ENCODE measurements at regions not wholly inside any gene's neighbourhood (a gene's known extent, or its start where the extent isn't known, plus 50 kb on each side); places are given as distances from the start of the nearest gene placed in this dataset.

DNA sequence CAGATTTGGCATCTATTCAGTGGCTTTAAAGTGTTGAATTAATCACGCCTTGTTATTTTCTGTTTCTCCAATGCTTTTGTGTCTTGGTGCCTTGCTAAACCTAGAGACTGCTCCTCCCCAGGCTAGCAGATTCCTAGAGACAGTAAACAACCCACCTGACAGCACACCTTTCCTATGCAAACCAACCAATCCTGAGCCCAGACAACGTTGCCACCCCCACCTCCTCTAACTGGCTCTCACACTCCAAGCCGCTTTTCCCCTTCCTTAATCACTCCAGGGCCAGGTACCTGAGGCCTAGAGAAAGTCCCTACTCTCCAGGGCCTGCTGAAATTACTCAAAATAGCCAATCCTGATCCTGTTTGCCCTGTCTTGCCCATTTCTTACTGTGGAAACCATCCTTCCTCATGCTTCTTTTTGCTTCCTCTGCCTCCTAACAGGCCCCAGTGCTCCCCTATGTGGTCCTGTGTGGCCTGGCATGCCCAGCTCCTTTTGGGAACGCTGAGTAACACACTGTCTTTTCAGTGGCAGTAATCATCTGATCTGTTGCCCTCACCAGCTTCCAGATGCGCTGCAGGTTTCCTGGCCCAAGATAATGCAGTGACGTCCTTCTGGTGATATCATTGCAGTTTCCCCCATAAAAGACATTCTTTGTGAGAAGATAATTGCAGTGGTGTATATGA is 53.4 kb downstream of the GAS1 start:
- H3K36me3 Mint-ChIP-seq = no peaks in the 10 kb centered on the region
- H3K9me3 Mint-ChIP-seq (ENCODE audit: low read depth) = no peaks in the 10 kb centered on the region
- no peaks in the 10 kb centered on the region for H3K4me1 Mint-ChIP-seq
- H3K4me3 Mint-ChIP-seq = no peak overlapping the region
- peaks cover 2% of the 10 kb centered on the region for H3K27me3 Mint-ChIP-seq
- DNase-seq = no peak
- CTCF ChIA-PET = no interaction called here
- H3K27ac Mint-ChIP-seq = no peak overlapping the region
- ATAC-seq = no peak

DNA sequence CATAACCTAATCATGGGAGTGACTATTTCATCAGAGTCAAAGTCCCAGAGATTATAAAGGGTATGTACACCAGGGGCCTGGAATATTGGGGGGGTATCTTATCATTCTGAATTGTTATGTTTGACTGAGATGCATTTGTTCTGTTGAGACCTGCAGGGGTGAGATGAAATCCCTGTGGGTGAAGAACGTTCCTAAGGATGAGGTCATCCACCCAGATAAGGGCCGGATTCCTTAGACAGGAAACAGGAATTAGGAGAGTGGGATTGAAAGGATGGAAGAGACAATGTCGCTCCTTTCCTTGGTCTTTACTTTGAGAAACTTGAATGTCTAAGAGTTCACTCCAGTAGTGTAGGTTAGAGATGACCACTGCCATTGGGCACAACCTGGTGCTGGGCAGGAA is 54.7 kb downstream of the GAS1 start:
- no peaks in the 10 kb centered on the region for H3K9me3 Mint-ChIP-seq (ENCODE audit: low read depth)

DNA sequence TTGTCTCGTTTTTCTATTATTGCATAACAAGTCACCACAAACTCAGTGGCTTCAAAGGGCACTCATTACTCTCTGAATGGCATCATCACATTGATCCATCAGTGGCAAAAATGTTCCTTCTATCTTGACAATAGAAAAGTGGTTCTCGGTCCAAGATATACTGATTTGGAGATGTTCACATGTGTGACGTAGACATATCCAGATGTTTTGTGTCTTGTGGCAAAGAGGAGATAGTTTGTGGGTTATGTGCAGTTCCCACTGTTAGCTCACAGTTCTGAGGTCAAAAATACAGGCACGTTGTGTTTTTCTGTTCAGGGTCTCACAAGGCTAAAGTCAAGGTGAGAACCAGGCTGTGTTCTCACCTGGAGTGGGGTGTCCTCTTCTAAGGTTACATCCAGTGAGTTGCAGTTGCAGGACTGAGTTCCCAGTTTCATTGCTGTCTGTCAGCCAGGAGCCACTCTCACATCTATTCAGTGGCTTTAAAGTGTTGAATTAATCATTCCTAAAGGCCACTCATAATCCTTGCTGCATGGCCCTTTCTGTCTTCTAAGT is 55.3 kb downstream of the GAS1 start:
- Mint-ChIP-seq H3K4me1 (no peaks in the 10 kb centered on the region), H3K9me3 (ENCODE audit: low read depth) (no peaks in the 10 kb centered on the region), H3K27me3 (peaks cover 7% of the 10 kb centered on the region), H3K4me3 (no peak overlapping the region), H3K27ac (no peak overlapping the region), H3K36me3 (no peaks in the 10 kb centered on the region)
- ATAC-seq = no peak
- CTCF ChIA-PET = no interaction called here
- DNase-seq = no peak

More for the DNA sequence above, 54.7 kb downstream of the GAS1 start:
- ATAC-seq (no peak), DNase-seq (no peak)
- CTCF ChIA-PET = no interaction called here
- Mint-ChIP-seq H3K4me3 (no peak overlapping the region), H3K27ac (no peak overlapping the region), H3K27me3 (peaks cover 7% of the 10 kb centered on the region), H3K36me3 (no peaks in the 10 kb centered on the region), H3K4me1 (no peaks in the 10 kb centered on the region)

DNA sequence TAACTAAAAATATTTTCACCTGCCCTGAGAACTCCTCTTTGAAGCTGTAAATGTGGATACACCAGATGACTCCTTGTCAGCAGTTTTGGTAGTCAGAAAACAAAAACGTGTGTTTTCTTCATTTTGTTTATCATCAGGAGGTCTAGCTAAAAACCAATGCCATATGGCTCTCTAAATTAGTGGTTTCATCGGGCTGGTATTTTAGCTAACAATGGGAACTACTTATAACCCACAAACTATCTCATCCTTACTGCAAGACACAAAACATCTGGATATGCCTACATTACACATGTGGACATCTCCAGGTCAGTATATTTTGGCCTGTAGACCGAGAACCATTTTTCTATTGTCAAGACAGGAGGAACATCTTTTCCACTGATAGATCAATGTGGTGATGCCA is 56.2 kb downstream of the GAS1 start:
- CTCF ChIA-PET = no interaction called here
- no peak for DNase-seq
- H3K9me3 Mint-ChIP-seq (ENCODE audit: low read depth) = no peaks in the 10 kb centered on the region
- no peak overlapping the region for H3K27ac Mint-ChIP-seq
- no peak for ATAC-seq
- no peaks in the 10 kb centered on the region for H3K36me3 Mint-ChIP-seq
- H3K27me3 Mint-ChIP-seq = peaks cover 7% of the 10 kb centered on the region
- no peak overlapping the region for H3K4me3 Mint-ChIP-seq
- H3K4me1 Mint-ChIP-seq = no peaks in the 10 kb centered on the region

DNA sequence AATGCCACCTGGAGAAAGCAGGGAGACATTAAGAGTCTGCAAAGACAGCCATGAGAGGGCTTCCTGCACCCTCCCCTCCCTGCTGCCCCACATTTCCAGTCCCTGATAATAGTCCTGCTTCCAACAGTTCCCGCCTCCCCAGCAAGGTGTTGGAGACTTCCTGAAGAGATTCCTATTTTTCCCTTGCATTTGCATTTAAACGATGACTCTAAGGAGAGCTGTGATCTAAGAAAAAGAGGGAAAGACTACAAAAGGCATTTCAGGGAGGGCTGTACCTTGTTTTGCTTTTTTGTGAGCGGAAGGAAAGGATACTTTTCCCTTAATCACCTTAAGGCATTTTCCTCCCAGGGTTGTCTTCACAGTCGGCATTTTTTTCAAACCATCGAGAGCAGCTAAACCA is 62.1 kb downstream of the GAS1 start:
- no peak for ATAC-seq
- H3K4me1 Mint-ChIP-seq = no peaks in the 10 kb centered on the region
- no peaks in the 10 kb centered on the region for H3K36me3 Mint-ChIP-seq

DNA sequence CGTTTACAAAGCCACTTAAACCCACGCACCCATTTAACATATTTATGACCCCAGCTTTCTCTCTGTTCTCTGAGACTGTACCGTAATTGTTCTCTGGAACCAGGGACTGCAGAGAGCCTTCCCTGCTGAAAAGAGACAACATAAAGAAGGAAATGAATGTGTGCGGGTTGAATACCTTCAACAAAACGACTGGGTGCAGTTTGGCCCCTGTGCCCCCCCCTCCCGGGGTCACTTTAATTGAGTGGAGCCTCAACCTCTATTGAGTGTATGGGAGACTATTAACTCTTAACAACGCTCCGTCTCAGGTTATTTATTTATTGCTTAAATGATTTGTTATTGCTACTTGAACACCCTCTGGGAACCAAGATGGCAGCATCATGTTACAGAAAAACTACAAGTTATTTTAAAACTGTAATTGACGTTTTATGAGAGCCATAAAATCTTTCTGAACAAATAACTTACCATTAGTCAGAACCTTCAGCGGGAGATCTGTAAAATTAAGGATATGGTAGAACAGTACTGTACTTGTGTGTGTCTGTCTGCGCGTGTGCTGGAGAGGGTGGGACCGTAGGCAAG is 70.6 kb downstream of the GAS1 start:
- DNase-seq (no peak), ATAC-seq (no peak)
- Mint-ChIP-seq H3K4me1 (no peaks in the 10 kb centered on the region), H3K27me3 (no peaks in the 10 kb centered on the region), H3K27ac (no peak overlapping the region), H3K4me3 (no peak overlapping the region), H3K9me3 (ENCODE audit: low read depth) (no peaks in the 10 kb centered on the region), H3K36me3 (no peaks in the 10 kb centered on the region)
- CTCF ChIA-PET = no interaction called here

More for the DNA sequence above, 62.1 kb downstream of the GAS1 start:
- no peak for DNase-seq
- Mint-ChIP-seq H3K4me3 (no peak overlapping the region), H3K9me3 (ENCODE audit: low read depth) (no peaks in the 10 kb centered on the region), H3K27me3 (peaks cover 5% of the 10 kb centered on the region), H3K27ac (no peak overlapping the region)
- CTCF ChIA-PET = no interaction called here

DNA sequence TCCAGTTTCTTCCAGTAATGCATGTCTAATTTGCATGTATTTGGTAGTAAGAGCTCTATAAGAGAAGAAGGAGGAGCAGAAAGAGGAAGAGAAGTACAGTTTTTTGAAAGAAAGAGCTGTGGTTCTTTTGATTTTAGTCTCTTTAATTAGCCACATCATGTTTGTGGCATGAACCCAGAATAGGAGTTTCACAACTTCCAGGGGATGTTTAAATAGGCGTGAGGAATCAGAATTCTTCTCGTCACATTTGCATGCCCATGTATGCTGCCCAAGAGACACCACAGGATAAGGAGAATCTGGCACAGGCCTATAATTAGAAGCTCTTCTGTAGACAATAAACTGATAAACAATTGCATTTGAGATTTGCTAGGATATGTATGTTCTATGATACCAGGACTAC is 78.7 kb downstream of the GAS1 start:
- DNase-seq (no peak), ATAC-seq (no peak)
- Mint-ChIP-seq H3K27ac (no peak overlapping the region), H3K36me3 (no peaks in the 10 kb centered on the region), H3K9me3 (ENCODE audit: low read depth) (no peaks in the 10 kb centered on the region), H3K27me3 (no peaks in the 10 kb centered on the region), H3K4me1 (no peaks in the 10 kb centered on the region), H3K4me3 (no peak overlapping the region)
- CTCF ChIA-PET = no interaction called here

DNA sequence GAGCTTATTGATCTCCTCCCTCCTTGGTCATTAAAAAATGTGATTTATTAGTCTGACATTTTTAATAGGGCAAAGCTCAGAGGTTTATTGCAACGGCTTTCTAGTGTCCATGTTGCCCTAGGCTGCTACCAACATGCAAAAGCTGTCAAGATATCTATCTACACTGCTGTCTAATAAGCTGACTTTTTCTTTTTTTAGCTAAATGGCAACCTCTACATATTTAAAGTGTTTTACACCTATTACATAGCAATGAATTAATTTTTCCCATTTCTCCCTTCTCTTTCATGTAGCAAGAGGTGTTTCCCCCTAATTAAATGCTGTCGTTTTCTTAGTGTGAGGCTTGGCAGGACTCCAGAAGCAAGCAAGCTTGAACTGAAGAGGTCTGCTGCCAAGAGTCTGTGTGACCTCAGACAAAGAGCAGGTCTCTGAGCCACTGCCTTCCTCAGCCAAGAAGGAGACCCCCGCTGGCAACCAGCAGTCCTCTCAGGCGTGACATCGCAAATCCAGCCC is 79.4 kb downstream of the GAS1 start:
- no peak overlapping the region for H3K27ac Mint-ChIP-seq
- DNase-seq = no peak
- H3K4me1 Mint-ChIP-seq = no peaks in the 10 kb centered on the region
- CTCF ChIA-PET = no interaction called here
- no peaks in the 10 kb centered on the region for H3K9me3 Mint-ChIP-seq (ENCODE audit: low read depth)
- H3K4me3 Mint-ChIP-seq = no peak overlapping the region
- no peak for ATAC-seq
- H3K27me3 Mint-ChIP-seq = no peaks in the 10 kb centered on the region
- H3K36me3 Mint-ChIP-seq = no peaks in the 10 kb centered on the region

DNA sequence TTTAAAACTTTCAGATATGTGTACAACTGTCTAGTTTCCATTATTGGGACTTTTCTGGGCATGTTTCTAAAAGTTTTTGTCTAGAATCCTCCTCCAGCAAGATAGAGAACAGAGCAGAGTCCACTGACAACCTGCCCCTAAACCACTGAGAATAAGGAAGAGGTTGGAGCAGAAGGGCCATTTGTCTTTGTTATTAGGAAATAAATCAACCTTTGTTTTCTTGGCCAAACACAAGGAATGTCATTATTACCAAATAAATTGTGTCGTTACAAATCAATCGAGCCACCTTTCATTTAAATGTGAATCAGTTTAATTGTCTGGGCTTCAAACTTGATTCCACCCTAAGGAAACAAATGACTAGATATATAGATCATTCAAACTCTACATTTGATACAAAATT is 81.4 kb downstream of the GAS1 start:
- ATAC-seq (no peak), DNase-seq (no peak)
- Mint-ChIP-seq H3K36me3 (no peaks in the 10 kb centered on the region), H3K27me3 (no peaks in the 10 kb centered on the region), H3K4me1 (no peaks in the 10 kb centered on the region), H3K4me3 (no peak overlapping the region), H3K27ac (no peak overlapping the region), H3K9me3 (ENCODE audit: low read depth) (no peaks in the 10 kb centered on the region)
- CTCF ChIA-PET = no interaction called here

DNA sequence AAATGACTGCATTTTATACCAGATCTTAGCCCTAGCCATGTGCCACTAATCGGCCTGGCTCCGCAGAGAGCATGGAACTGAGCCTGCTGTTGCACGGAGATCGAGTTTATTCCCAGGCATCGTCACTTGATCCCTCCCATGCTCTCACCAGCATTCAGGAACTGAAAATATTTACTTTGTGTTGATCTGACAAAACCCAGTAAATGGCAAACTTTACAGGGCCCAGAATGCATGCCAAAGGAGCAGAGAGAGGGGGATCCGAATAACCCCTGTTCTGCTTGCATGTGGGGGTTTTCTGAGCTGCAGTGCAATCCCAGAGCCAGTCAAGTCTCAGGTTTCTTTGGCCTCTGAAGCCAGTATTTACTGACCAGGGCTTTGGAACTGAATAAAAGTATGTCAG is 87.3 kb downstream of the GAS1 start:
- no peak overlapping the region for H3K4me3 Mint-ChIP-seq
- ATAC-seq (no peak), DNase-seq (no peak)
- H3K4me1 Mint-ChIP-seq = no peaks in the 10 kb centered on the region
- H3K36me3 Mint-ChIP-seq = no peaks in the 10 kb centered on the region
- CTCF ChIA-PET = no interaction called here
- peaks cover 7% of the 10 kb centered on the region for H3K27me3 Mint-ChIP-seq
- no peaks in the 10 kb centered on the region for H3K9me3 Mint-ChIP-seq (ENCODE audit: low read depth)
- H3K27ac Mint-ChIP-seq = no peak overlapping the region

DNA sequence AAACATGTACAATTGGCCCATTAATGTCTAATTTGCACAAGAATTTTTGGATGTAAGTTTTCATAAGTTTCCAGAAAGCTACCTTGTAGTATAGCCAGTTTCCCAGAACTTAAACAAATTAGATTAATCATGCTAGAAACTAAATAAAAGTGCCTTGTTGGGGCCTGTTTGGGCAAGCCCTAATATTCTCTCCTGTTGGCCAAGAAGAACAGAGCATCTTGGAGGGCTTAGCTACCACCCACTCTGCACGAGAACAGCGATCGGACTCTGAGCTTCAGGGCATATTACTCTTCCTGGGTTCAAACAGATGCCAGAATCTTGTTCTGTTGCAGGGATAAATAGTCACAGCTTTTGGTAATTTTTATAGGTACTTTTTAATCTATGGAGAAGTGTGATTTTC is 88.2 kb downstream of the GAS1 start:
- Mint-ChIP-seq H3K27me3 (peaks cover 7% of the 10 kb centered on the region), H3K9me3 (ENCODE audit: low read depth) (no peaks in the 10 kb centered on the region), H3K4me3 (no peak overlapping the region), H3K36me3 (no peaks in the 10 kb centered on the region), H3K4me1 (no peaks in the 10 kb centered on the region), H3K27ac (no peak overlapping the region)
- DNase-seq (no peak), ATAC-seq (no peak)
- CTCF ChIA-PET = no interaction called here

DNA sequence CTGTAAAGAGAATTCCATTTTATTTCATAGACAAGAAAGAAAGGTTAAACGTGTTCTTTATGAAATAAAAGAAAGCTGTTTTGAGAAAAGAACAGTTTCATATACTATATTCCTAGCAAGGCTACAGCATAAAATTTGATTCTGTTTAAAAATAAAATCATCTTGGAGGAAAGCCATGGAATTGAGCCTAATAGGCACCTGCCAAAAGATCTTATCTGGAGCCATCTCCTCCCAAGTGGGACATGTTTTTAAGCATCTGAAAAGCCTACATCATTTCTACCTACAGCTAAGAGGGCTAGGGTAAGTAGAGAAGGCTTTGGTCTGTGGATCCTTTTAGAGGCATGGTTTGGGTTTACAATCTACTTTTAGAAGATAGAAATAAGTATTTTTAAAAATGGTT is 89.3 kb downstream of the GAS1 start:
- Mint-ChIP-seq H3K36me3 (no peaks in the 10 kb centered on the region), H3K4me3 (no peak overlapping the region), H3K9me3 (ENCODE audit: low read depth) (no peaks in the 10 kb centered on the region), H3K27ac (no peak overlapping the region), H3K27me3 (peaks cover 7% of the 10 kb centered on the region), H3K4me1 (no peaks in the 10 kb centered on the region)
- DNase-seq (no peak), ATAC-seq (no peak)
- CTCF ChIA-PET = no interaction called here

DNA sequence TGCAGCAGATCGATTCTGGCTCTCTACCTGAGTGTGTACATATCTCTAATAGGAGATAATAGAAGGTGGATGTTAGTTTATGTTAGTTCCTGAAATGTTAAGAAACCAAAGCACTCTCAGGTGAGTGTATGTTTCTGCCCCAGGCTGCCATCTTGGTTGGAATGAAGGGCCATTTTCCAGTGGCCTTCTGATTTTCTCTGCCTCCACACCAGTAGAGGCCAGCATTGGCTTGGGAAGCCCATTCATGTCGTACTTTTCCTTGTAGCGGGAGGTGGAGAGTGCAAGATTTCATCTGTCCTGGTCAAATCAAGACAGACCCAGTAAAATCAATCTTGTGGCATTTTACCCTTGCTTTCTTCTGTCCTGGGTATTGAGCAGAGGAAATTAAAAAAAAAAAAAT is 91.0 kb downstream of the GAS1 start:
- ATAC-seq = no peak
- Mint-ChIP-seq H3K4me3 (no peak overlapping the region), H3K27ac (no peak overlapping the region), H3K4me1 (no peaks in the 10 kb centered on the region), H3K9me3 (ENCODE audit: low read depth) (no peaks in the 10 kb centered on the region), H3K27me3 (peaks cover 7% of the 10 kb centered on the region), H3K36me3 (no peaks in the 10 kb centered on the region)
- DNase-seq = no peak
- CTCF ChIA-PET = no interaction called here

DNA sequence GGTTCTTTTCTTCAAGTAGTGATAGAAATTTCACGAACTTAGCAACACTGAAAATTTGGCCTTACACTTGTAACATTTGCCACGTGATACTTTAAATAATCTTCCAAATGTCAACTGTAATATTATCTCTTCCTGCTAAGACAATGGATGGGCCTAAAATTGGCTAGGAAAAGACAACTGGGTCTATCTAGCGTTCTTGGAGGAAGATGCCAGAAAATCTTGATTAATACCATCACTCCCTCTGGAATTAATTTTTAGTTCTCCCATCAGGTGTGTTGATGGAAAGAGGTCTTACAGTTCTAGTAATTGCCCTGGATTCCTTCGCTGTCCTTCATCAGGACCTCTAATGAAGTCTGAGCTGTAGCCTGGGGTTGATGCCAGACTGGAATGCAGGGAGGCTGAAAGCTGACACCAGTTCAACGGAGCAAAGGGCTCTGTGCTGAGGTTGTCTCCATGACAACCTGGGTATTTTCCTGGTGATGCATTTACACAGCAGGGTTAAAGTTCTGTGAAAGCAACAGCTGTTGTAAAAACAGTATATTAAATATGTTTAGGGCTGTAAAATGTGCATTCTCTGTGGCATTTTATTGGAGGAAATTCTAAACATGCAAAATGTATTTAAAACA is 92.3 kb downstream of the GAS1 start:
- Mint-ChIP-seq H3K27me3 (peaks cover 7% of the 10 kb centered on the region), H3K27ac (no peak overlapping the region), H3K36me3 (no peaks in the 10 kb centered on the region), H3K4me1 (no peaks in the 10 kb centered on the region), H3K4me3 (no peak overlapping the region), H3K9me3 (ENCODE audit: low read depth) (no peaks in the 10 kb centered on the region)
- ATAC-seq (no peak), DNase-seq (no peak)
- CTCF ChIA-PET = no interaction called here

Data from activated CD8-positive, alpha-beta memory T cell treated with anti-CD3 and anti-CD28 coated beads, Interleukin-2, amount 10 ng/mL, durations not matched to agents 7 days and 5 days (primary cell).